PC-3 (cell line): ENCODE measurements at regions not wholly inside any gene's neighbourhood (a gene's known extent, or its start where the extent isn't known, plus 50 kb on each side); places are given as distances from the start of the nearest gene placed in this dataset.

ENCODE experiments used
- EZH2 ChIP-seq: fragments of 300-600 bp; sonication (generic); IDR thresholded peaks from one replicate; pipeline ENCODE4 v1.6.1; 2017; ENCODE audit warnings: antibody characterized with exemption, mild to moderate bottlenecking, low read length; ENCODE audit not compliant: unreplicated experiment
- TF ChIP-seq, protein P1 (sequence below): fragments of 300-600 bp; sonication (generic); conservative IDR thresholded peaks from 2 replicates; pipeline ENCODE4 v1.5.1; 2017; ENCODE audit warnings: antibody characterized with exemption, low read depth, mild to moderate bottlenecking, low read length

DNA sequence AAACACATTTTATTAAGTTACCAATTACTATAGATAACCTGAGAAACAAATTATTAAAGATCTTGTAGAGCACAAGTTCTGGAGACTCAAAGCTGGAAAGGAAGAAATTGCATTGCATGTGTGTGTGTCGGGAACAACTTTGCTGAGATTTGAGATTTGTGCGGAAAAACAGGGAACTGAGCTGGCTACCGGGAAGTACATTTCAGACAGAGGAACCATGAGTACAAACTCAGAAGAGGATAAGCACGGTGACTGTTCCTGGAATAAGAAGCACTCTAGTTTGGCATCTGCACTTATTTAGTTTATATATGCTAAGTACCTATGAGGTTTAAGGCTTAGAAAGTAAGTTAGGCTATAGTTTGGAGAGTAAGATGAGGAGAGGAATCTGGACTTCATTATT, 97.8 kb downstream of the DACT1 start:
- TF ChIP-seq EZH2 = no peak
- TF ChIP-seq, protein P1, sequence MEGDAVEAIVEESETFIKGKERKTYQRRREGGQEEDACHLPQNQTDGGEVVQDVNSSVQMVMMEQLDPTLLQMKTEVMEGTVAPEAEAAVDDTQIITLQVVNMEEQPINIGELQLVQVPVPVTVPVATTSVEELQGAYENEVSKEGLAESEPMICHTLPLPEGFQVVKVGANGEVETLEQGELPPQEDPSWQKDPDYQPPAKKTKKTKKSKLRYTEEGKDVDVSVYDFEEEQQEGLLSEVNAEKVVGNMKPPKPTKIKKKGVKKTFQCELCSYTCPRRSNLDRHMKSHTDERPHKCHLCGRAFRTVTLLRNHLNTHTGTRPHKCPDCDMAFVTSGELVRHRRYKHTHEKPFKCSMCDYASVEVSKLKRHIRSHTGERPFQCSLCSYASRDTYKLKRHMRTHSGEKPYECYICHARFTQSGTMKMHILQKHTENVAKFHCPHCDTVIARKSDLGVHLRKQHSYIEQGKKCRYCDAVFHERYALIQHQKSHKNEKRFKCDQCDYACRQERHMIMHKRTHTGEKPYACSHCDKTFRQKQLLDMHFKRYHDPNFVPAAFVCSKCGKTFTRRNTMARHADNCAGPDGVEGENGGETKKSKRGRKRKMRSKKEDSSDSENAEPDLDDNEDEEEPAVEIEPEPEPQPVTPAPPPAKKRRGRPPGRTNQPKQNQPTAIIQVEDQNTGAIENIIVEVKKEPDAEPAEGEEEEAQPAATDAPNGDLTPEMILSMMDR = no peak
